ENCODE measurements at regions not wholly inside any gene's neighbourhood (a gene's known extent, or its start where the extent isn't known, plus 50 kb on each side); places are given as distances from the start of the nearest gene placed in this dataset.

GRCh38 chr16:8109510-8110369, 480.6 kb downstream of the TMEM114 start:
- FAIRE-seq (no peak), DNase-seq (ENCODE audit: insufficient read length, low spot score) (no peak)
- TF ChIP-seq TAF1 (IDR thresholded peaks at IDR 0.05; ENCODE audit: low read depth, low read length) (no peak), POLR2AphosphoS5 (IDR thresholded peaks at IDR 0.05; ENCODE audit: low read depth, low read length) (no peak), PAX5 (IDR thresholded peaks at IDR 0.05; ENCODE audit: insufficient read depth, low read length, severe bottlenecking) (no peak), SPI1 (IDR thresholded peaks at IDR 0.05; ENCODE audit: low read depth, low read length) (no peak), POU2F2 (IDR thresholded peaks at IDR 0.05; ENCODE audit: low read depth, low read length) (no peak), POLR2A (IDR thresholded peaks at IDR 0.05; ENCODE audit: low read depth, low read length) (no peak)

- TF ChIP-seq SPI1 (IDR thresholded peaks at IDR 0.05; ENCODE audit: low read depth, low read length) (no peak), POLR2A (IDR thresholded peaks at IDR 0.05; ENCODE audit: low read depth, low read length) (no peak), PAX5 (IDR thresholded peaks at IDR 0.05; ENCODE audit: insufficient read depth, low read length, severe bottlenecking) (no peak)
- DNase-seq (ENCODE audit: insufficient read length, low spot score) (no peak), FAIRE-seq (no peak)
Observed at GRCh38 chr16:8108991-8109509, 481.3 kb downstream of the TMEM114 start.

DNA sequence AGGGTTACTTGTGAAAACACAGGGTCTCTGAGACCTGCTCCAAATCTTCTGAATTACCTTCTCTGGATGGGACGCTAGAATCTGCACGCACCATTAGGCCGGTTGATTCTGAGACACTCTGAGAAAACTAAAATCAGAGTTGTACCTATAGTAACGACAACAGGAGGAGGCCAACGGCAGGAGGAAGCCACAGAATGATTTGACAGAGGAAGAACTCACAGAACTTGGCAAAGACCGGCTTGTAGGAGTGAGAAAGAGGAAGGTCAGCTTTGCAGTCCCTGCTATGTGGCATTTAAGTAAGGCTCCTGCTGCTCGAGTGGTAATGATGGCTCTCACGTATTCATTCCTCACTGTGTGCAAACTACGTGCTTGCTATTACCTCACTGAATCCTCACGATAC, 483.0 kb downstream of the TMEM114 start:
- FAIRE-seq, result no peak

GRCh38 chr16:8103649-8104289, 486.5 kb downstream of the TMEM114 start:
- DNase-seq (ENCODE audit: insufficient read length, low spot score) (no peak), FAIRE-seq (no peak)
- TF ChIP-seq POLR2A (IDR thresholded peaks at IDR 0.05; ENCODE audit: low read depth, low read length) (no peak), SPI1 (IDR thresholded peaks at IDR 0.05; ENCODE audit: low read depth, low read length) (no peak), TAF1 (IDR thresholded peaks at IDR 0.05; ENCODE audit: low read depth, low read length) (no peak), PAX5 (IDR thresholded peaks at IDR 0.05; ENCODE audit: insufficient read depth, low read length, severe bottlenecking) (no peak), POU2F2 (IDR thresholded peaks at IDR 0.05; ENCODE audit: low read depth, low read length) (no peak), POLR2AphosphoS5 (IDR thresholded peaks at IDR 0.05; ENCODE audit: low read depth, low read length) (no peak)

More for the DNA sequence above, 483.0 kb downstream of the TMEM114 start:
- no peak for DNase-seq (ENCODE audit: insufficient read length, low spot score)
- TF ChIP-seq POLR2A (IDR thresholded peaks at IDR 0.05; ENCODE audit: low read depth, low read length), result no peak
- no peak for TF ChIP-seq POU2F2 (IDR thresholded peaks at IDR 0.05; ENCODE audit: low read depth, low read length)
- TF ChIP-seq PAX5 (IDR thresholded peaks at IDR 0.05; ENCODE audit: insufficient read depth, low read length, severe bottlenecking), result no peak
- TF ChIP-seq SPI1 (IDR thresholded peaks at IDR 0.05; ENCODE audit: low read depth, low read length), result no peak

- FAIRE-seq (no peak), DNase-seq (ENCODE audit: insufficient read length, low spot score) (no peak)
- no peak for TF ChIP-seq POLR2A (IDR thresholded peaks at IDR 0.05; ENCODE audit: low read depth, low read length)
- TF ChIP-seq SPI1 (IDR thresholded peaks at IDR 0.05; ENCODE audit: low read depth, low read length), result no peak
- TF ChIP-seq TAF1 (IDR thresholded peaks at IDR 0.05; ENCODE audit: low read depth, low read length), result no peak
- no peak for TF ChIP-seq POLR2AphosphoS5 (IDR thresholded peaks at IDR 0.05; ENCODE audit: low read depth, low read length)
- no peak for TF ChIP-seq PAX5 (IDR thresholded peaks at IDR 0.05; ENCODE audit: insufficient read depth, low read length, severe bottlenecking)
- TF ChIP-seq POU2F2 (IDR thresholded peaks at IDR 0.05; ENCODE audit: low read depth, low read length), result no peak
Observed at GRCh38 chr16:8099586-8099985, 490.7 kb downstream of the TMEM114 start.

- no peak for FAIRE-seq
- DNase-seq (ENCODE audit: insufficient read length, low spot score), result no peak
- TF ChIP-seq SPI1 (IDR thresholded peaks at IDR 0.05; ENCODE audit: low read depth, low read length), result no peak
- no peak for TF ChIP-seq PAX5 (IDR thresholded peaks at IDR 0.05; ENCODE audit: insufficient read depth, low read length, severe bottlenecking)
Observed at GRCh38 chr16:8098947-8099512, 491.3 kb downstream of the TMEM114 start.

GRCh38 chr16:8096211-8096610, 494.1 kb downstream of the TMEM114 start:
- DNase-seq (ENCODE audit: insufficient read length, low spot score) (no peak), FAIRE-seq (no peak)
- TF ChIP-seq TAF1 (IDR thresholded peaks at IDR 0.05; ENCODE audit: low read depth, low read length) (no peak), PAX5 (IDR thresholded peaks at IDR 0.05; ENCODE audit: insufficient read depth, low read length, severe bottlenecking) (no peak), POU2F2 (IDR thresholded peaks at IDR 0.05; ENCODE audit: low read depth, low read length) (no peak)

- TF ChIP-seq POLR2AphosphoS5 (IDR thresholded peaks at IDR 0.05; ENCODE audit: low read depth, low read length), result no peak
- FAIRE-seq (no peak), DNase-seq (ENCODE audit: insufficient read length, low spot score) (no peak)
Observed at GRCh38 chr16:8094696-8095095, 495.6 kb downstream of the TMEM114 start.

GRCh38 chr16:8088820-8089338, 501.4 kb downstream of the TMEM114 start:
- no peak for DNase-seq (ENCODE audit: insufficient read length, low spot score)
- no peak for TF ChIP-seq POLR2A (IDR thresholded peaks at IDR 0.05; ENCODE audit: low read depth, low read length)
- no peak for TF ChIP-seq PAX5 (IDR thresholded peaks at IDR 0.05; ENCODE audit: insufficient read depth, low read length, severe bottlenecking)
- no peak for TF ChIP-seq POLR2AphosphoS5 (IDR thresholded peaks at IDR 0.05; ENCODE audit: low read depth, low read length)
- TF ChIP-seq TAF1 (IDR thresholded peaks at IDR 0.05; ENCODE audit: low read depth, low read length), result no peak
- TF ChIP-seq POU2F2 (IDR thresholded peaks at IDR 0.05; ENCODE audit: low read depth, low read length), result no peak
- no peak for TF ChIP-seq SPI1 (IDR thresholded peaks at IDR 0.05; ENCODE audit: low read depth, low read length)
- no peak for FAIRE-seq

All from GM12891 (cell line).